GM21825 (cell line): ENCODE measurements at regions not wholly inside any gene's neighbourhood (a gene's known extent, or its start where the extent isn't known, plus 50 kb on each side); places are given as distances from the start of the nearest gene placed in this dataset.
"Not testable (repeated sequence)": the region's sequence is repeated elsewhere in the genome, so short reads cannot be mapped to it uniquely, and the experiment has no call there.

Experiments used
- ATAC-seq: cut with Tn5 transposase; IDR thresholded peaks from one replicate; pipeline ENCODE4 v1.9.1; 2021; ENCODE audit warnings: mild to moderate bottlenecking, moderate library complexity; ENCODE audit not compliant: unreplicated experiment

DNA sequence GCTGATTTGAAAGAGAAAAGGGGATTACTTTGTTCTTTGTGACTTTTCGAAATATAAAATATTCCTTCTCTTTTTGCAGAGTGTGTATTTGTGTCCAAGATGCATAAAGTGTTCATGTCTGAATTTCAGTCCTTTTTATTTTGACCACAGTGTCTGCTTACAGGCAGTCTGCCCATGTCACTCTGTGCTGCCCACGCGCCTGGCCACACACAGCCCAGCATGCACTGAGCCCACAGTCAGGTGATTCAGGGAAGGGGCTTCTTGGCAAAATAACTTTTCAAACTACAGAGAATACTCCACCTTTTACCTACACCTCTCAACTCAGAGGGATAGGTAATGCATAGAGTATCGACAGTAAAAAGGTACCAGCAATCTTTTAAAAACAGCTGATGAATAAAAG lies 142.5 kb upstream of the TRPC4 start:
- ATAC-seq, result no peak

DNA sequence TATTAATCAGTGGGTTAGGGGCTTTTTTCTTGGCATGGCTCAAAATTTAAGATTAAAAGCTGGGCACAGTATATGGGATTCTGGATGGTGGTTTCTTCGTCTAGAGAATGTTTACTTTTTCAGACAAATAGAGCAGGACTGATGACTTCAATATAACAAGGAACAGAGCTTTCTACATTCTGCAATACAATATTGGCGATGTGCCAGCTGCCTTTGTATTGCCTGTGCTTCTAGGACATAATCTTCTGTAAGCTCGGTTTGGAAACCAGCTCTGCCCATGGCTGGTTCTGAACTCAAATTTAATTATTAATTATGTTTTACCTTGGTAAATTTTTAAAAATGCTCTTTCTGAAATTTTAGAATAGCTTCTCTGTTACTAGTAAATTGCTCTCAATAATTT lies 139.1 kb upstream of the TRPC4 start:
- ATAC-seq, result no peak

GRCh38 chr13:38002606-38003005 lies 133.0 kb upstream of the TRPC4 start:
- no peak for ATAC-seq

DNA sequence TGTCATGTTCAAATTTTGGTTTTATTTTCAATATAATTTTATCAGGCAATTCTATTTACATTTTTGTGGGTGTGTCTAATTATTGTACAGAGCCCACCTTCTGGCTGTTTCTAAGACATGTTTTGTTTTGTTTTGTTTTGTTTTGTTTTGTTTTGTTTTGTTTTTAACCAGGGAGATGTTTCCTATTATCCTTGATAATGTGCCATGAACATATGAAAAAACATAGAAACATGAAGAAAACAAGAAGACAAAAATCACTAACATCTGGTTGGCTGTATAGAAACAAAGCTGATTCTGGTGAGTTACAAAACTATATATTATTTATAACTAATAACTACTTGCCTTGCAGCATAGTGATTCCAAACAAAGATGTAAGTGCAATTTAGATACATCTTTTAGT lies 128.1 kb upstream of the TRPC4 start:
- ATAC-seq, result no peak

DNA sequence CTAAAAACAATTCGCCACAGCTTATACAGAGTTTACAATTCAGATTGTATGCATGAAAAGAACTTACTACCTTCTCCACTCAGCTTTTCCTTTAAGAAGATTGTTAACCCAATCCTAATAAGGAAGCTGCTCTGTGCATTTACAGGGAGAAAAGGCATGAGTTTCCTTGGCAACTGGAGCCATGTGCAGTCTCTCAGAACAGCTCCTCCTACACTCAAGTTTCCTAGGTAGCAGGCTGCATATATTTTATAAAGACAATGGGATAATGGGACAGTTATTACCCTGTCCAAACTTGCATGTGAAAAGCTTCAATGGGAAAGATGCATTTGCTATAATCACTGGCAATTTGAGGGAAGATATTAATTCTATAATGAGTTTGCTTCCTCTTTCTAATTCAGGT lies 125.5 kb upstream of the TRPC4 start:
- no peak for ATAC-seq

- ATAC-seq, result no peak
Measured at GRCh38 chr13:37986811-37987210, 117.2 kb upstream of the TRPC4 start.

GRCh38 chr13:37985281-37985680 lies 115.7 kb upstream of the TRPC4 start:
- no peak for ATAC-seq

- ATAC-seq, result no peak
Measured at GRCh38 chr13:37984357-37984756, 114.8 kb upstream of the TRPC4 start.

GRCh38 chr13:37981932-37982331 lies 112.4 kb upstream of the TRPC4 start:
- no peak for ATAC-seq

DNA sequence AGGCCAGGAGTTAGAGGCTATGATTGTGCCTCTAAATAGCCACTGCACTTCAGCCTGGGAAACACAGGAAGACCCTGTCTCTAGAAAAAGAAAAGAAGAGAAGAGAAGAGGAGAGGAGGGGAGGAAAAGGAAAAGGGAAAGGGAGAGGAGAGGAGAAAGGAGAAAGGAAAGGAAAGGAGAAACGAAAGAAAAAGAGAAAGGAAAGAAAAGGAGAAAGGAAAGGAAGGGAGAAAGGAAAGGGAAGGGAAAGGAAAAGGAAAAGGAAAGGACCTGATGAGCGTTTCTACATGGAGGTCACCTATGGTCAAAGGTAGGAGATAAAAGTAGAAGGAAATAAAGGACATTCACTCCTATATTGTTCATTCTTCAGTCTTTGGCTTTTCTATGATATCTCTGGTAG lies 109.1 kb upstream of the TRPC4 start:
- ATAC-seq, result no peak

DNA sequence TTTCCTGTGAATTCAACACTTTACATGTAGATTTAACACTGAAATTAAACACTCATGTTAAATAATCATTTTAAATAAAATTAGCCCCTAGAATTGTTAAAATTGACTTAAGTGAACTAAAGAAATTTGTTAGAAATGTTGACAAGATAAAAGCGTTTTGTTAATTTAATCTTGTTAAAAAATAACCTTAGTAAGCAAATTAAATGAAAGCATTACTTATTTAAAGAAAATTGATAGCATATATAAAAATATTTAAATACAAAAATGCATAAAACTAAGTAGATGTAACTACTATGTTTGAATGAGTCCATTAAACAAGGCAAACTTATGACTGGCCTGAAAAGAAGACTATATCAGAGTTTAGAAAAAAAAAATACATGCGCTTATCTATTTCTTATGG lies 99.0 kb upstream of the TRPC4 start:
- no peak for ATAC-seq

GRCh38 chr13:37966266-37966665 lies 96.7 kb upstream of the TRPC4 start:
- ATAC-seq, result no peak

- no peak for ATAC-seq
Measured at GRCh38 chr13:37960427-37960826, 90.9 kb upstream of the TRPC4 start.

DNA sequence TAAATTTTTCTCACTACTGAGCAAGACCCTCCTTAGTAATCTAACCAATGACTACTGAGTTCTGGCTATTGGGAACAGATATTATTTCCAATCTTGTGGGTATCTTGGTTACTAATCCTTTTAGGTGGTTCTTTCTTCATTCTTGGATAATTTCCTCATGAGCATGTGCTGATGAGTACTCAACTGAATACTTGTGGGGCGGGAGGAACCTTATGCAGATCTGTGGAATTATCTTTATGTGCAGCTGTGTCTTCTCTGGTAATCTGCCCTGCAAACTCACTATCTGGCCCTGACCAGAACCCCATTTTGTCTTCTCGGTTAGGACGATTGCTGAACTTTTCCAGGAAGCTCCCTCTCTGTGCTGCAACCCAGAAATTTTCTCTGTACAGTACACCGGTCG lies 89.7 kb upstream of the TRPC4 start:
- no peak for ATAC-seq

DNA sequence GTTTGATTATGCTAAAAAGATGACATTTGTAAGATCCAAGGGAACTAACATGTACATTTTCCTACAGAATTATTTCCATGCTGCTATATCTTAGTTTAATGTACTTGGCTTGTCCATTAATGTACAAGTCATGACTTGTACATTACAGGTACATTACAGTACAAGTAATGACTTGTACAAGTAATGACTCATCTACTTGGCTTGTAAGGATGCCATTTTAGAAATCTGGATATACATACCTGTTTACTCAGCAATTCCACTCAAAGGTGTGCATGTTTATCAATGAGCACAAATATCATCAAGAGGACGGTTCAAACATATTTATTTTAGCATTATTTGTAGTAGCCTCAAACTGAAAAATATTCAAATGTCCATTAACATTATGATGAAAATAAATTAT lies 87.0 kb upstream of the TRPC4 start:
- no peak for ATAC-seq

- ATAC-seq, result not testable (repeated sequence)
Measured at GRCh38 chr13:37954597-37954996, 85.0 kb upstream of the TRPC4 start.

- no peak for ATAC-seq
Measured at GRCh38 chr13:37954191-37954590, 84.6 kb upstream of the TRPC4 start.

GRCh38 chr13:37953696-37954095 lies 84.1 kb upstream of the TRPC4 start:
- no peak for ATAC-seq

- ATAC-seq, result no peak
Measured at GRCh38 chr13:37950016-37950415, 80.4 kb upstream of the TRPC4 start.

DNA sequence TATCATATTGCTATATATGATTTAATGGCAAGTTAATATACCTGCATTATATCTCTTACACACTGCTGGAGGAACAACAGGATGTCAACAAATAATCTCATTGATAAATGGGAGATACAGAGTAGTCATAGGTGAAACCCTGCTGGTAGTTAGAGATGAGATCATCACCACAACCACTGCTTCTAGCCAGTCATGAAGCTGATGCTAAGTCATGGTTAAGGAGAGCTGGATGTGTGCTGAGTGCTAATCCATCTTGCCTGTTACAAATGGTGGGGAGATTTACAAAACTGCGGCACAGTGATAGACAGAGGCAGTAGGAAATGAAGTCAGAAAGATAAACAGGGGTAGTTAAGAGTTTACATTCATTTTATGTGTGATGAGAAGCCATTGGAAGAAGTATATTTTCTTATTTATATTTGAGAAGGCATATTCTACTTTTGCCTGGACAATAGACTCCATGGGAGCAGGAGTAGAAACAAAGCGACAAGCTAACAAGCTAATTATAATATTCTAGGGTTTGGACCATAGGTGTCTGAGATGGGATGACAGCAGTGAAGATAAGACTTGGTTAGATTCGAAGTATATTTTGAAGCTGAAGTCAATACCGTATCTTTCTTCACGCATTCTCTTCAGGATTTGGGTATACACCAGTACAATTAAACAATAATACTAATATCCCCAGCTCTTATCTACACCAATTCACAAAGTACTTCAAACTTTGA lies 78.0 kb upstream of the TRPC4 start:
- ATAC-seq, result no peak

GRCh38 chr13:37945651-37946575 lies 76.3 kb upstream of the TRPC4 start:
- ATAC-seq, result no peak

GRCh38 chr13:37944869-37945442 lies 75.4 kb upstream of the TRPC4 start:
- ATAC-seq, result no peak
